Effector memory CD8-positive, alpha-beta T cell (primary cell): ENCODE measurements at regions not wholly inside any gene's neighbourhood (a gene's known extent, or its start where the extent isn't known, plus 50 kb on each side); places are given as distances from the start of the nearest gene placed in this dataset.
"Not testable (repeated sequence)": the region's sequence is repeated elsewhere in the genome, so short reads cannot be mapped to it uniquely, and the experiment has no call there.

Source experiments
- ATAC-seq: fragments of 150-1000 bp; cut with Tn5 transposase; replicated peaks from 2 replicates; pipeline ENCODE4 v1.10.0; 2021; ENCODE audit warnings: mild to moderate bottlenecking, moderate library complexity
- DNase-seq, 3 experiments: peaks; one replicate each; pipeline ENCODE4 v3.0.0; 2021
- H3K27ac Mint-ChIP-seq, 2 donors: one replicate each; pipeline ENCODE4 v1.8.0; 2022; ENCODE audit warnings: mild to moderate bottlenecking in 2 of 2, mixed read lengths in 2 of 2, moderate library complexity in 2 of 2
- H3K27me3 Mint-ChIP-seq, 2 donors: one replicate each; pipeline ENCODE4 v1.8.0; 2022; ENCODE audit warnings: mixed read lengths in 2 of 2
- H3K36me3 Mint-ChIP-seq: one replicate; pipeline ENCODE4 v1.8.0; 2022; ENCODE audit warnings: mild to moderate bottlenecking, moderate library complexity, mixed read lengths; ENCODE audit not compliant: insufficient read depth
- H3K4me1 Mint-ChIP-seq, 2 donors: one replicate each; pipeline ENCODE4 v1.8.0; 2022; ENCODE audit warnings: low read depth in 2 of 2, mixed read lengths in 2 of 2
- H3K4me3 Mint-ChIP-seq, 2 donors: one replicate each; pipeline ENCODE4 v1.8.0; 2022; ENCODE audit warnings: mild to moderate bottlenecking in 2 of 2, mixed read lengths in 2 of 2, moderate library complexity in 2 of 2
- H3K9me3 Mint-ChIP-seq, 2 donors: one replicate each; pipeline ENCODE4 v1.8.0; 2022; ENCODE audit warnings: mixed read lengths in 2 of 2

DNA sequence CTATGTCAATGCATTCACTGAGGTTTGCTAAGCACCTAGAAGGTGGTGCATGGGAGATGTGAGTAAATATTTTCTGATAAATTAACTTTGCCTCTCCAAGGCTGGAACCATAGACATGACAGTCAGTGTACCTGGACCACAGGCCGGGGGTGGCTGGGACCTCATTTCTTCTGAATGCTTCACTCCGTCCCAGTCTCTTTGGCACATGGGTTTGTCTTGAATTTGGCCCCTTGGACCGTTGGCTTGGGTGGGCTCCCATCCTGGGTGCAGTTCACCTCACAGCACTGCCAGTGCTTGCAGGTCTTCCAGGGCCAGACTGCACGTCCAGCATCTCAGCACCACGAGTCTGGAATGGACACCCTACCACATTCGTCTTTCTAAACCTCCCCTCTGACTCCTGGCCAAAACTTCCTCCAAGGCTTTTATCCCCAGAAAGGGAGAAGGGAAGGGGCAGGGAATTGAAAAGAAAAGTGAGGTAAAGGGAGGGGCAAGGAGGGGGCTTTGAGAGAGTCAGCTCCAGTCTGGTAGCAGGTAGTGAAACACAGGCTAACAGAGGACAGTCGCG, 267.8 kb downstream of the MED10 start:
- no peak for ATAC-seq
- Mint-ChIP-seq H3K27me3 (no peaks in the 10 kb centered on the region), H3K27ac (no peak overlapping the region), H3K9me3 (peaks cover 0 to 6% of the 10 kb centered on the region in 2 donors), H3K4me1 (no peaks in the 10 kb centered on the region), H3K4me3 (no peak overlapping the region), H3K36me3 (no peaks in the 10 kb centered on the region)
- DNase-seq, result no peak

DNA sequence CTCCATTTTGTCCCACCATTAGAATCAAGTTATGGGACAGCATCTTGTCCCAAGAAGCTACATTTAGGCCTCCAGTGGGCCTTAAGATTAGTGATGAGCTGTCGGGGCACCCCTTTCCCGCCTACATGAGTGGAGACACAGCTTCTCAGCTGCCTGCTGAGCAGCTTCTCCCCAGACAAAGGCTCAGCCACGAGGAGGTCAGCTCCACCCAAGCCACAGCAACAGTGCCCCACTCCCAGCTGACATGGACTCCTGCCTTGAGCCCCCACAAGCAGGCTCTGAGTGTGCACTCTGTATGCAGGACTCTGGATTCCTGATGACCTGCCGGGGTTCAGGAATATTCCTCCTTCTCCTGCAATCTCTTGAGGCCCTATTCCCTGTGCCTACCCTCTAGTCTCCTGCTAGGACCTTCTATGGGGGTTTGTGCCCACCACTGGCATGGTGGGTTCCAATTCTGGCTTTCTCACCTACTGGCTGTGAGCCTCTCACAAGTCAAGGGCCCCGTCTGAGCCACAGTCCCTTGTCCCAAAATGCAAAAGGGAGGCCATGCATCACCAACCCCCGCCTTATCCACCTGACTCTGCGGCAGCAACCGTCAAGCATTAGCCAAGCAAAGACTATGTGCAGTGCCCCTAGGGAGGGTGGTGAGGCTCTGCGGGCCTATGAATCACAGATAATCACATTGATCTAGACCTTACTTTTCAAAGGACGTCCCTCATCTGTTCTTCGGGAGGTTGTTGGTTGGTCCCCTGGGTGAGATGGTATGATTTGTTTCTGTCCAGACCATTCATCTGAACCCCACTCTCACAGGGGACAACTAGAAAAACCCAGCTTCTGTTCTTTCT, 269.1 kb downstream of the MED10 start:
- Mint-ChIP-seq H3K27me3 (no peaks in the 10 kb centered on the region), H3K9me3 (peaks cover 0 to 6% of the 10 kb centered on the region in 2 donors), H3K27ac (no peak overlapping the region), H3K36me3 (no peaks in the 10 kb centered on the region), H3K4me1 (no peaks in the 10 kb centered on the region), H3K4me3 (no peak overlapping the region)
- ATAC-seq (no peak), DNase-seq (no peak)

DNA sequence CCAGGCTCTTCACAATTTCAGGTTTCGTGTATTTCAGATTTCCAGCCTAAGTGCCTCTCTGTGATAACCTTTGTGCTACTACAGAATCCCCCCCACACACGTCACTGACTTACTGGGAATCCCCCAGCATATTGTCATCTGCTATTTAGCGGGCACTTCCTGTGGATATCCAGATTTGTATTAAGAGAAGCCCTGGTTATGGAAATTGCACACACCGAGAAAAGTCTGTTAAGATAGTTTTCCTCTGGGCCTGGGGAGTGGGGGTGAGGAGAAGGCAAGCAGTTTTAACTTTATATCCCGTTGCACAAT, 269.9 kb downstream of the MED10 start:
- Mint-ChIP-seq H3K4me1 (no peaks in the 10 kb centered on the region), H3K36me3 (no peaks in the 10 kb centered on the region), H3K4me3 (no peak overlapping the region), H3K27me3 (no peaks in the 10 kb centered on the region), H3K9me3 (peaks cover 0 to 6% of the 10 kb centered on the region in 2 donors), H3K27ac (no peak overlapping the region)
- ATAC-seq (no peak), DNase-seq (no peak)

DNA sequence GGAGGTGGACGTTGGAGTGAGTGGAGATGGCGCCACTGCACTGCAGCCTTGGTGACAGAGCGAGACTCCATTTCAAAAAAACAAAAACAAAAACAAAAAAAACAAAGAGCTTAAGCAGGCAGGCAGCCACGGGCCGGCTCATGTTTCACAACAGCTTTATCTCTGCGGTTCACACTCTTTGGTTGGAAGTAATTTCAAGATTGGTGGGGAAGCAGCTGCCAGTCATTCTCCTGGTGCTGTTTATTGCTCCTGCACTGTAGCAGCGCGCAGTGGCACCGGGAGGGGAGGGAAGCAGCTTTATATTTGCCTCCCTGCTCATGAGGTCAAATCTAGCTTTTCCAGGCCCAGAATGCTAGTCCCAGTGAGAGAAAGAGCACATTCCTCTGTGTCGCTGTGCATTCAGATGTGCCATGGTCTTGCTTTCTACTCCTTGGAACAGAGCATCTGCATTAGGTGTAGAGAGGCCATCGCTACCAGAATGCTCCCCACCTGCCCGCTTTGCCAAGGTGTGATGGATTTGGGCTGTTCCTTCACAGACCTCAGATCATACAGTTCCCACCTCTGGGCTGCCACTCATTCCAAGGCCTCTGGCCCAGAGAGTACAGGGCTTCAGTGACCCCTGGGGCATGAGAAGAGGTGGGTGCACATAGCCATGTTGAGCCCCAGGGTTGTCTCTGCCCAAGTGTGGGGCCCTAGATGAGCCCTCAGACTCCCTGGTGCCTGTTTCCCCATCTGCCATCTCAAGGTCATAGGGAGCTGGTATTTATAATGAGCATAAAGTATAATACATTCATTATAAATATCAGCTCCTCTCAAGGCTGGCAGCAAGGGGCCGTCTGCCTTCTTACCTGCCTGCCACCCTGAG, 270.4 kb downstream of the MED10 start:
- Mint-ChIP-seq H3K27me3 (no peaks in the 10 kb centered on the region), H3K27ac (no peak overlapping the region), H3K4me3 (no peak overlapping the region), H3K9me3 (peaks cover 0 to 6% of the 10 kb centered on the region in 2 donors), H3K4me1 (no peaks in the 10 kb centered on the region), H3K36me3 (no peaks in the 10 kb centered on the region)
- DNase-seq, result no peak
- ATAC-seq, result no peak

DNA sequence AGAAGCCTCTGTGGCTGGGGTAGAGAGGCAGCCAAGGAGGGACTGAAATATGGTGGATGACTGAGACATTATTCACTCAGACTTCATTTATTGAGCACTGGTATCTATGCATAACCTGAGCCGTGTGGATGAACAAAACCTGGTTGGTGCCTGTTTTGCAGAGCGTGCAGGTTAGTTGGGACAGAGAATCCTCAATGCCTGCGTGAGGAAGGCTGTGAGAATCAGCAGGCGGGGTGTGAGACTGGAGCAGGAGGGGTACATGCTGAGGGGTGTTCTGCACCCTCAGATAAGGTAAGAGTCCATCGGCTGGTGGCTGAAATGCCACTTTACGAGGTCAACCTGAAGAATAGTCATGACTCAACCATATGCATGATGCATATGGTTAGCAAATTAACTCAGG, 271.6 kb downstream of the MED10 start:
- H3K27ac Mint-ChIP-seq, result no peak overlapping the region
- peaks cover 0 to 6% of the 10 kb centered on the region in 2 donors for H3K9me3 Mint-ChIP-seq
- DNase-seq (no peak), ATAC-seq (no peak)
- H3K27me3 Mint-ChIP-seq, result no peaks in the 10 kb centered on the region
- H3K4me3 Mint-ChIP-seq, result no peak overlapping the region
- H3K4me1 Mint-ChIP-seq, result no peaks in the 10 kb centered on the region
- H3K36me3 Mint-ChIP-seq, result no peaks in the 10 kb centered on the region

DNA sequence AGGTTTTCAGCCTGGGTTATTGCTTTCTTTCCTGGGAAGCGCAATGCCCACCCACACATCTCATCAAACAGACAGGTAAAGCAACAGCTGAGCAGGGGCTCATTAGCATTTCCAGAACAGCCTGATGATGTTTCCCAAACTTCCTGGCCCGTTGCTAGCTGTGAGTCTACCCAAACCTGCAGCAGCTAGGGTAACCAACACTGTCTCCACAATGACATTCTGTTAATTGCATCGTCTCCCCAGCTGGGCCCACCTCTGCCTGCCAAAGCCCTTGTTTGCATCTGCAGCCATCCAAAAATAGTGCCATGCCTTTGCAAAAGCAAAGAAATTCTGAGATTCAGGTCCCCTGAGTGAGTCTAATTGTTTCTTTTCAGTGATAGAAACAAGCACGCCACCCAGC, 273.0 kb downstream of the MED10 start:
- H3K36me3 Mint-ChIP-seq, result no peaks in the 10 kb centered on the region
- no peaks in the 10 kb centered on the region for H3K27me3 Mint-ChIP-seq
- no peak overlapping the region for H3K4me3 Mint-ChIP-seq
- no peaks in the 10 kb centered on the region for H3K4me1 Mint-ChIP-seq
- no peak for ATAC-seq
- no peak for DNase-seq
- H3K9me3 Mint-ChIP-seq, result no peaks in the 10 kb centered on the region
- H3K27ac Mint-ChIP-seq, result no peak overlapping the region

DNA sequence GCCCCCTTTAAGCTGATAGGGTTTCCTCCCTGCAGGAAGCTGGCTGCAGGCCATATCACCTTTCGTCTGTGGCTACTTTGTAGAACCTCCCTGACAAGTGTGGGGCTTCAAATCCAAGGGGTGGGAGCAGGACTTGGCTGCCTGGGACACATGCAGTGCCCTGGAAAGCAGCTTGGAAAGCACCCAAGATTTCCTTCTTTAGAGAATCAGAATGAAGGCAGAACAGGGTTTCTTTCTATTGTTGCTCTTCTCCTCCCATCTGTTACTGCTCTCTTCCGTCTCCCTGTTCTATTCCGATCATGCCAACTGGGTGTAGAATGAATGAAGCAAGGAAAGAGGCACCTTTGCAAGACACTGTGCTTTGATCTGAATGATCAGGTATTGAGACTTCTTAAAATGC, 282.2 kb downstream of the MED10 start:
- no peaks in the 10 kb centered on the region for H3K36me3 Mint-ChIP-seq
- no peaks in the 10 kb centered on the region for H3K27me3 Mint-ChIP-seq
- H3K4me1 Mint-ChIP-seq, result no peaks in the 10 kb centered on the region
- H3K27ac Mint-ChIP-seq, result no peak overlapping the region
- DNase-seq (no peak), ATAC-seq (no peak)
- peaks cover 2 to 14% of the 10 kb centered on the region in 2 donors for H3K9me3 Mint-ChIP-seq
- no peak overlapping the region for H3K4me3 Mint-ChIP-seq

DNA sequence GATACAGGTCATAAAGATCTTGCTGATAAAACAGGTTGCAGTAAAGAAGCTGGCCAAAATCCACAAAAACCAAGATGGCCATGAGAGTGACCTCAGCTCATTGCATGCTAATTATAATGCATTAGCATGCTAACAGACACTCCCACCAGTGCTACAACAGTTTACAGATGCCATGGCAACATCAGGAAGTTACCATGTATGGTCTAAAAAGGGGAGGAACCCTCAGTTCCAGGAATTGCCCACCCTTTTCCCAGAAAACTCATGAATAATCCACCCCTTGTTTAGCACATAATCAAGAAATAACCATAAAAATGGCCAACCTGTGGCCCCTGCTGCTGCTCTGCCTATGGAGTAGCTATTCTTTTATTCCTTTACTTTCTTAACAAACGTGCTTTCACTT, 284.2 kb downstream of the MED10 start:
- H3K9me3 Mint-ChIP-seq, result peaks cover 8 to 25% of the 10 kb centered on the region in 2 donors
- not testable (repeated sequence) for H3K27me3 Mint-ChIP-seq, H3K4me3 Mint-ChIP-seq, H3K36me3 Mint-ChIP-seq, H3K4me1 Mint-ChIP-seq, ATAC-seq, DNase-seq, H3K27ac Mint-ChIP-seq

DNA sequence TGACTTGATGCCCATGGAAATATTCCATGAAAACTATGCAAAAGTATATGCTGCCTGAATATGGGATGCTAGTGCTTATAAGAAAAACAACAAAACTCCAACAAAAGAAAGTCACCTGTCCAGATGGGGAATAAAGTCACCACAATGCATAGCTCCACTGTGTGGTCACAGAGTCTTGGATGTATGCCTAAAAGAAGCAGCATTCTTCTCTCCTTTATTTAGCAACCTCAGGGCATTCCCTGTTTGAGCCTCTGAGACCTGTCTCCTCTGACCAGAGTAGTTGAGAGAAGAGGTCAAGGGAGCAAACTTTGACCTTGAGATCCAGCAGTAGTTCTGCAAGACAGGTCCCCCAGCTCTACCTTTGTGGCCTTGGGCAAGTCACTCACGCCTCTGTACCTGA, 287.5 kb downstream of the MED10 start:
- peaks cover 8 to 20% of the 10 kb centered on the region in 2 donors for H3K9me3 Mint-ChIP-seq
- no peak overlapping the region for H3K27ac Mint-ChIP-seq
- DNase-seq, result no peak
- no peak for ATAC-seq
- H3K4me1 Mint-ChIP-seq, result no peaks in the 10 kb centered on the region
- no peaks in the 10 kb centered on the region for H3K27me3 Mint-ChIP-seq
- H3K4me3 Mint-ChIP-seq, result no peak overlapping the region
- H3K36me3 Mint-ChIP-seq, result no peaks in the 10 kb centered on the region

DNA sequence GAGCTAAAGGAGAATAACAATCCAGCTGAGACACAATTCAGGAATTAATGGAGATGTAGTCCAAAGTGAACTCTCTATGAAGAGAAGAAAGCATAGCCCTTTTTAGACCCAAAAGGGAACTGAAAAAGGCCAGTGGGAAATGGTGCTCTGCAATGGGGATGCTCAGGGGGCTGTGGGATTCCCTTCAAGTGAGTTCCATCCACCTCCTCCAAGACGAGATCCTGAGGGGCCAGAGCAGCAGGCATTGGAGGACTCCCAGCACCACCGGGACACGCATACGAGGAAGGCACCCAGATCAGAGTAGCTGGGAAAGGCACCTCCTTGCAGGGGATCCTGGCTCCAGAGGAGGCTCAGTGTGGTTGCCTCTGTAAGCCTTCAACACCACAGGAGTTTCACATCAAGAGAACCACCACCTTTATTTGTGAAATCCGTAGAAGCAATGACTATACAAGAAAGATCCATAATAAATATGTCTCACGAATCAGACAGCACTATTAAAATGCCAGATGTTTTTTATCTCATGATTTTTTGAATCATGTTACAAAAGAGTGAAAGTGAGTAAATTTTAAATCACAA, 288.2 kb downstream of the MED10 start:
- no peaks in the 10 kb centered on the region for H3K4me1 Mint-ChIP-seq
- no peak overlapping the region for H3K4me3 Mint-ChIP-seq
- H3K9me3 Mint-ChIP-seq, result peaks cover 8 to 20% of the 10 kb centered on the region in 2 donors
- no peak overlapping the region for H3K27ac Mint-ChIP-seq
- no peaks in the 10 kb centered on the region for H3K36me3 Mint-ChIP-seq
- ATAC-seq (no peak), DNase-seq (no peak)
- H3K27me3 Mint-ChIP-seq, result no peaks in the 10 kb centered on the region

DNA sequence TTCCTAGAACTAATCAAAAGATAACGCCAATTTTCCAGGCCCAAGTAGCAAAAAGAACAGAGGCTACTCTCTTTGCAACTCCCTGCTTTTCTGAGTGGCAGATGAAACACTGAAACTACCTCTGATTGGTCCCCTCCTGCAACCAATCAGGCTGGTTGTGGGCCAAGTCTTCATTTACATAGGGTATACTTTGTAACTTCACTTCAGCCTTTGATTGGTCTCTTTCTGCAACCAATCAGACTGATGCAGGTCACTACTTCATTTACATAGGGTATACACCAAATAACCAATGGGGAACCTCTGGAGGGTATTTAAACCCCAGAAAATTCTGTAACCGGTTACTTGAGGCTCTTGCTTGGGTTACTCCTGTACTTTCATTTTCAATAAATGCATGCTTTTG, 289.6 kb downstream of the MED10 start:
- ATAC-seq (no peak), DNase-seq (no peak)
- Mint-ChIP-seq H3K27ac (no peak overlapping the region), H3K4me3 (no peak overlapping the region), H3K4me1 (no peaks in the 10 kb centered on the region), H3K9me3 (peaks cover 8 to 20% of the 10 kb centered on the region in 2 donors), H3K27me3 (no peaks in the 10 kb centered on the region), H3K36me3 (no peaks in the 10 kb centered on the region)

DNA sequence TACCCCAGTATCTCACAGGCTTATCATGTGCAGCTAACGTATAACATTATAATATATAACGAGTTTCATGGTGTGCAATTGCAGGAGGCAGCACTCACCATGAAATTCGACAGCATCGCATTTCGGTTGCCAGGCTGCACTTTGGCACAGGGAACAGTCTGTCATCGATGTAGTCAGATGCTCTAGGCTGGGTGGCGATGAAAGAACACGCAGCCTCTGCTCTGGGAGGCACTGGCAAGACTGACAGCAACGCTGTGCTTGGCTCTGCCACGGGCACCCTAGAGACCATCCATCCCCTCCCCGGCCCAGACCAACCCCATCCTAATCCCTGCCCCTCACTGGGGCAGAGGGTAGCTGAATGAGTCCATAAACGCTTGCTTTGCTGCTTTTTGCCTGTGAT, 290.8 kb downstream of the MED10 start:
- DNase-seq (no peak), ATAC-seq (no peak)
- Mint-ChIP-seq H3K4me3 (no peak overlapping the region), H3K4me1 (no peaks in the 10 kb centered on the region), H3K27ac (no peak overlapping the region), H3K36me3 (no peaks in the 10 kb centered on the region), H3K27me3 (no peaks in the 10 kb centered on the region), H3K9me3 (peaks cover 10 to 20% of the 10 kb centered on the region in 2 donors)

DNA sequence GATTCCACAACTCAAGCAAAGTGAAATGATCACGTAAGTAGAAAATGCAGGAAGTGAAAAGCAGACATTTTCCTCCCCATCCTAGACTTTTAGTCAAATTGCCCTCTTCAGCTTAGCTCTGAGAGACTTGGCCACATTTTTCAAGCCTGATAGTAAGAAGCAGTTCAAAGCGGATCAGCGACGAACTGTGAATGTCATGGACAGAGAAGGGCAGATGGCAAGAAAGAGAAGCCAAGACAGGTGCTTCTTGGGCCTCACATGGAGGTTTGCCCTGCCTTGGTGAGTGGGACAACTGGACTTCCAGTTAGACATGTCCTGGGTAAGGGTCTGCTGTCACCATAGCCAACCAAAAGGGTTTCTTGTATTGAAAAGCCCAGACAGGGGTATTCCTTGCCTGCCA, 291.5 kb downstream of the MED10 start:
- Mint-ChIP-seq H3K9me3 (peaks cover 10 to 20% of the 10 kb centered on the region in 2 donors), H3K4me1 (no peaks in the 10 kb centered on the region), H3K4me3 (no peak overlapping the region), H3K27ac (no peak overlapping the region), H3K27me3 (no peaks in the 10 kb centered on the region), H3K36me3 (no peaks in the 10 kb centered on the region)
- ATAC-seq (no peak), DNase-seq (no peak)
